Keratinocyte (primary cell): ENCODE measurements at regions not wholly inside any gene's neighbourhood (a gene's known extent, or its start where the extent isn't known, plus 50 kb on each side); places are given as distances from the start of the nearest gene placed in this dataset.

Source experiments
- CTCF ChIP-seq, 3 experiments: IDR thresholded peaks in 1 of 3; conservative IDR thresholded peaks in 1 of 3; optimal IDR thresholded peaks in 1 of 3; 2 replicates in 2 of 3; 3 replicates in 1 of 3; pipeline versions ENCODE3 to v1.5.1; 2011; ENCODE audit warnings: low read length in 3 of 3, mild to moderate bottlenecking in 3 of 3, moderate library complexity in 2 of 3, control low read depth in 1 of 3, inconsistent platforms in 1 of 3; ENCODE audit not compliant: insufficient read depth in 2 of 3; ENCODE audit errors: extremely low read depth in 1 of 3
- EZH2 ChIP-seq: IDR thresholded peaks from one replicate; pipeline ENCODE4 v1.6.1; 2012; ENCODE audit warnings: inconsistent platforms, mild to moderate bottlenecking, low read length, moderate library complexity

DNA sequence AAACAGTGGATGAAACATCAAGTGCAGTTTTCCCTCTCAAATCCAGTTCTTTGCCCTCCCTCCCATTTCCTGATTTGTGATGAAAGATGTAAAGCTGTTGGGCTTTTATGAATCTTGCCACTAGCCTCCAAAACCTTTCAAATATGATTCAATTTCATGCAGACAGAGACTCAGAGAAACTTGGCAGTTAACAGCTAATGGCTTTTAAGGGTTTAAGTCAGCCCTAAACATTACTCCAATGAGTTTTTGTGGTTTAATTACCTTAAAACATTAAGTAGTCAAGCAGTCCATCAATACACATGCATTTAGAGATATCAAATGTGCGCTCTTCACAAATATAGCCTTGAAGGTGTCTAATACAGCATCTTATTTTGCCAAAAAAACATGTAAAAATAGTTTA, 1594.0 kb upstream of the GOT2 start:
- no peak for TF ChIP-seq CTCF (optimal IDR thresholded peaks at IDR 0.05 in 1 of 3, IDR thresholded peaks at IDR 0.05 in 1 of 3, conservative IDR thresholded peaks at IDR 0.05 in 1 of 3; ENCODE audit: extremely low read depth in 1 of 3, insufficient read depth in 2 of 3, low read length in 3 of 3)
- no peak for TF ChIP-seq EZH2
